ENCODE measurements at regions not wholly inside any gene's neighbourhood (a gene's known extent, or its start where the extent isn't known, plus 50 kb on each side); places are given as distances from the start of the nearest gene placed in this dataset.

DNA sequence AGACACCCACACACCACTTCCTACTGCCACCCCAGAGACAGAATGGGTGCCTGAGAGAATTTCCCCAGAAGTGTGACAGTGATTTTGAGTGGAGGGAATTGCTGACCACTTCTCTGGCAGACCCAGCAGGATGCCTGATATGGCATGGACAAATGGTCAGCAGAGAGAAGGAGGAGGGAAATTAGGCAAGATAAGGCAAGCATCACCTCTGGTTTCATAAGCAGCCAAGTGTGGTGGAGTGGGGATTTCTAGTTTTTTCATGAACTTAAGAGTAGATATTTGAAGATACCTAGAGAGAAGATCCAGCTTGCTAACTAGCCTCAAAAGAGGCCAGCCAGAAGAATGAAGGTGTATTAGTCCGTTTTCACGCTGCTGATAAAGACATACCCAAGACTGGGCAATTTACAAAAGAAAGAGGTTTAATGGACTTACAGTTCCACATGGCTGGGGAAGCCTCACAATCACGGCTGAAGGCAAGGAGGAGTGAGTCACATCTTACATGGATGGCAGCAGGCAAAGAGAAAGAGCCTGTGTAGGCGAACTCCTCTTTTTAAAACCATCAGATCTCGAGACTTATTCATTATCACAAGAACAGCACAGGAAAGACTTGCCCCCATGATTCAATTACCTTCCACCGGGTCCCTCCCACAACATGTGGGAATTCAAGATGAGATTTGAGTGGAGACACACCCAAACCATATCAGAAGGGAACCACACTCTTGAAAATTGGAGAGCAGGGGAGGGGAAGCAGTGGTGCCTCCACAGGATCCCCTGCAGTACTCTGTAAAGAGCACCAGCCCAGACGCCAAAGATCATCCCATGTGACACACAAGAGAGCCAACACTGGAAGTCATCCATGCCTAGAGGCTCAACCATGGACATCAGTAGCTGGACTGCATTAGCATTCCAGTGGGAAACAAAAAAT is 64.2 kb downstream of the RBM43 start:
- DNase-seq (ENCODE audit: low spot score) = peak; percentile 22

DNA sequence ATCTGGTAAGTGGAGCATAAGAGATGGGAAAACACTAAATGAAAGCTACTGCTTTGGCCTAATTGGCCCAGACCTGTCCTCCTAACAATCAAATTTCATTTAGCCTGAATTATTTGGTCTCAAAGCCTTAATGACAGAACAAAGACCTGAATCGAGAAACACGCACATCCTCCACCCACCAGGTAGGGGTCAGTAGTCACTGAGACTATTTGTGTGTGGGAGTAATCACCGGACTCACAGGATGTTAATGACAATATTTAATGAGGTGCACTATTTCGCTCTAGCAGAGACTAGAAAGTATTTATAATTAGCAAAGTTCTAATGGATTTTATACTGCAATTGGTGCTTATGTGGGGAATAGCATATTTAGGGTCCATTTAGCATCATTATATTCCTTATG is 68.1 kb downstream of the RBM43 start:
- no peak for DNase-seq (ENCODE audit: low spot score)

DNA sequence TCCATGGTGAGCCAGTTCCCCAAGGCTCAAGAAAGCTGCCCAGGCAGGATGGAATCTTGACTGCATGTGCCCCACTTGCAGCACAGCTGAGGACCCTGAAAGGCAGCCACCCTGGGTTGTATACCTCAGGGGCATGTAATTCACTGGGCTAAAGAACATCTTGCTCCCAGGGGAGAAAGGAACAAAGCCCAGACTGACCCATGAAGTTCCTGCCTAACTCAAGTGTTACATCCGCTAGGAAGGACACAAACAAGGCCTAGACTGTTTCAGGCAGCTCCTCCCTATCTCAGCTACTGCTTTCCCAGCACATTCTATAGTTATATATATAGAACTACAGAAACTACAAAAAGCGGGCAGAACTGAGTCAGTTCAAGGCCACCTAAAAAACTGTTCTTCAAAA is 69.0 kb downstream of the RBM43 start:
- no peak for DNase-seq (ENCODE audit: low spot score)

DNA sequence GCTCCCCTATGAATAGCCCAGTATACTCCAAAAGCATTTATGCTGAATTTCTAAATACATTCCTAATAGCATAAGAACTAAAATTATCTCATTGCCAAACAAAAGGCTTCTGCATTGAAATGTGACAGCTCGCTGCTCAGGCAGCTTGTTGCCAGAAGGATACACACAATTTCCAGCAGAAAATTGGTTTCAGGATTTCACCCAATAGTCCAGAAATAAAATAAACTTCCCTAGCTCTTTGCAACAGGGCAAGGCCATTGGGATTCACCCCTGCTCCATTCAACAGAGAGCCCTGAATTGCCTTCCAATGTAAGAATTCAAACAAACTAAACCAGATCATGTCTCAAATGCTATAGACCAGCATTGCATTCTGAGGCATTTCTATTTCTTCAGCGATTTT is 70.7 kb downstream of the RBM43 start:
- DNase-seq (ENCODE audit: low spot score) = no peak

DNA sequence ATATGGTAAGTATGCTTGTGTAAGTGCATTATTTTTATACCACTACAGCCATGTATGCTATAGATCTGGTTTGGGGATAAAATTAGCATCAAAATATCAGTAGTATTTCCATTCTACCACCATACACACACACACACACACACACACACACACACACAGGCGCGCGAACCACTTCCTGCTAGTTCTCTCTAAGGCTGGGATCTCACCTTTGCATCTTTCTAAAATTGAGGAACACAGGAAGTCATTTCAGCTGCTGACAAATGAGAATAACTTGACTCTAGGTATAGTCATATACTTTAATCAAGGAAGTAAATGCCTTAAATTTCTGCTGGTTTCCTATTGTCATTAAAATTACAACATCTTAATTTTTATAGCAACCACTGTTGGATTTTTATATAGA is 72.5 kb downstream of the RBM43 start:
- DNase-seq (ENCODE audit: low spot score) = no peak

DNA sequence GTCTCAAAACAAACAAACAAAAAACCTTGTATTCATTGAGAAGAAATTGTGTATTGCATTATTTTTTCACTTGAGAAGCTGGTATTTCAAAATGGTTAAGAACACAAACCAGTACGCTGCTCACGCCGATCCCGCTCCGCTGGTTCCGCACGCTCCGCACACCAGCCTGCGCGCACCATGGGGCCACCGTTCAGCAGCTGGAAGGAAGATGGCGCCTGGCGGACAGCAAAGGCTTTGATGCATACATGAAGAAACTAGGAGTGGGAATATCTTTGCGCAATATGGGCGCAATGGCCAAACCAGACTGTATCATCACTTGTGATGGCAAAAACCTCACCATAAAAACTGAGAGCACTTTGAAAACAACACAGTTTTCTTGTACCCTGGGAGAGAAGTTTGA is 75.7 kb downstream of the RBM43 start:
- no peak for DNase-seq (ENCODE audit: low spot score)

DNA sequence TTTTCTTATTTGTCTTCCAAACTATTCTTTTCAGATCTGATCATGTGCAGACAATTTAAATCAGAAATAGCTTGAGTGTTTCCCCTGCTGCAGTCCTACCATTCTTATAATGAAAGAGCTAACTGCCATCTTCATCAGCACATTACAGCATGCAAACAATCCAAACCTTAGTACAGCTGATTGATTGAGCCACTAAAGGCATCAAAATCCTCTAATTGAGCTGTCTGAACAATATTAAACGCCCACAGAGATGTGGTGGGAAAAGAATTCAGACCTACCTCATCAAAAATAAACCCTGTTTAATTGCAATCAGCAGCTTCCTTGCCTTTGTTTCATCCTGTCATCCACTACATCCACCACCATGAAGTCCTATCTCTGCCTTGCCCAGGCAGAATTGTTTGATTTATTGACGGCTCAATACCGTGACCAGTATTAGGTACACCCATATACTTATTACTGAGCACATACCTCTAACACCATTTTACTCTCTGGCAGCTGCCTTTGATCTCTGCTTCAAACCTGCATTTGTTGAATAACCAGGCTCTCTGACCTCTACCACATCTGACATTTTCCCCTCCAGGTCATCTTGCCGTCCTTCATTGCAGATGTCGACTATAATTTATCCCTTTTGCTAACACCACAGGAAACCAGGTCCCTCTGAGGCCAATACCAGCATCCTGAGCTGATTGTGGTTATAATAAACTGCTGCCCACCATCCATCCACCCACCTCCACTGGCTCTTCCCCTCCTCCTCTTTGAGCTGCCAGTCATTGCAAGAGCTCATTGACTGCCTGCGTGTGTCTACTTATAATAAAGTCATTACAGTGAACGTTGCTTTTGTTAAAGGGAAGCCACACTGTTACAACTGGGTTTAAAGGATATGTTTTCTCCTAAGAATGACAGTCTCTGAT is 78.5 kb downstream of the RBM43 start:
- DNase-seq (ENCODE audit: low spot score) = no peak

DNA sequence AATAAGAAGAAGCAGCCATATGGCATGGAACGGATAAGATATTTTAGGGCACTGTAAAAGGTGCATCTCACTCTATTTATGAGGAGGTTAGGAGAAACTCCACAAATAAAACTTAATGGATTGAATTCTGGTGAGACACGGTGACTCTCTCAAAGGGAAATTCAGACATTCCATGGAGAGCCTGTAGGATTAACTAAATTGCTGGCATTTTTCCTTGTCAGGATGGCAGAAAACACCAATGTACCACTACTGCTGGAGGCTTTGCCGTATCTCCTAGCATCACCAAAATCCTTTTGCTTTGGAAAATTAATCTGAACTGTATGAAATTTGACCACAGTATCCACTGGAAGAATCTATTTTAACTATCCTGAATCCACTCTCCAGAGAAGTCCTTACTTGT is 79.3 kb downstream of the RBM43 start:
- no peak for DNase-seq (ENCODE audit: low spot score)

DNA sequence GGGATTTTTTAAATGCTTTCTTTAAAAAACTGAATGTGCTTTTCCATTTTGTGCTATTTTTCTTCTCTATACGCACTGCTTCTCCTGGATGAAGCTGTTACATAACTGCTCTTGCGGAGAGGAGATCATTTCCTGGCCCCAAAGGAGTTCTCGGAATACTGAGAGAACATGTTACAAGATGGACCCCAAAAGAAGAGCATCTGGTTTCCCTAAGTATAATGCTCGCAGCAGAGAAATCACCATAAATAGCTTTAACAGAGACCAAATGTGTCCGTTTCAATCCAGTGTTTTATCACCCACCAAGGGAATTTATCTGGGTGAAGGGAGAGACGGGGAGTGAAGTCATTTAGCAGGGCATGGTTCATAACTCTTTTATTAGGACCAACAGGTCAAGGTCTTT is 80.1 kb downstream of the RBM43 start:
- DNase-seq (ENCODE audit: low spot score) = no peak

DNA sequence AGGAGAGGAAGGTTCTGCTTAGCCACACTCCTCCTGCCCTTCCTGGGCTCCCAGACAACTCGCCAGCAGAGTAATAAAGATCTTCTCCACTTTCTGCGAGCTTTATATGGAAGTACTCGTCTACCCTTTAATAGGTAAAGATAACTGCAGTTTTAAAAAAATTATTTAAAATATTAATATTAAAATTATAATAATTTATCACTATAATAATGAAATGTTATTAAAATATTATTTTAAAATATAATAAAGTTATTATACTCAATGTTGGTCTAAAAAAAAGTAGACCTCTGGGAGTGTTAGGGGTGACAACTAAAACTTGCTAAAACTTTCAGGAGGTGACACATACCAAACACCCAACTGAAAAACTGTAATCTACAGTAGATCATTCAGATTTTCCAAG is 81.5 kb downstream of the RBM43 start:
- no peak for DNase-seq (ENCODE audit: low spot score)

DNA sequence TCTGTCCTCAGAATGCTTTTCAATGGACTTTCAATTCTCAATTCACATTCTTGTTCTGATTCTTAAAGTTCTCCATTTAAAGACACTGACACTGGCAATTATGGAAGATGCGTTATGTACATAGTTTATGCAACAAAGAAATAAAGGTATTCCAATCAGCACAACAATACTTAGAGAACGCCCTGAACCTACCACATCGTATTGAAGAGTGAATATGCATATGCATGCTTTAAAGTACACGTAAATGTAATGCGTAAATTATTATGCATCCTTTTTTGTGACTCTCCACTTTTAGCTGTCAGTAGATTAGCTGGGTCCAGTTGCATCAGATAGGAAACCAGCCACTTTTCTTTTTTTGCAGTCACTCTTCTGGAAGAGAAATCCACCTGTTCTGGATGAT is 83.5 kb downstream of the RBM43 start:
- DNase-seq (ENCODE audit: low spot score) = no peak

DNA sequence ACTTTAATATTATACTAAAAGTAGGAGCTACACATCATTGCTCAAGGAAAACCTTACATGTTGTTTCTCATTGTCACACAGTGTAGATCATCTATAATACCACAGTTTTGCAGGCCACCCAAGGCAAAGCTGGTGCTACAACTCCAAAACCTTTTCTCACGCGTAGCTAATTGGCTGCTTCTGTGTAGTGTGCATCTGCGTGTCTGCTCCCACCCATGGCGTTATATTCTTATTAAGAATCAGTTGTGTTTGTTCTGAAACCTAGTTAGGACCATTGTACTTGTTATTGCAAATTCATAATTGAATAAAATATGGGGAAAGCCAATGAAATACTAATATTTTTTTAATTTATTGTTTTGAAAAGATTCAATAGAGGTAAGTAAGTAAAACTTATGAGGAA is 83.9 kb downstream of the RBM43 start:
- no peak for DNase-seq (ENCODE audit: low spot score)

DNA sequence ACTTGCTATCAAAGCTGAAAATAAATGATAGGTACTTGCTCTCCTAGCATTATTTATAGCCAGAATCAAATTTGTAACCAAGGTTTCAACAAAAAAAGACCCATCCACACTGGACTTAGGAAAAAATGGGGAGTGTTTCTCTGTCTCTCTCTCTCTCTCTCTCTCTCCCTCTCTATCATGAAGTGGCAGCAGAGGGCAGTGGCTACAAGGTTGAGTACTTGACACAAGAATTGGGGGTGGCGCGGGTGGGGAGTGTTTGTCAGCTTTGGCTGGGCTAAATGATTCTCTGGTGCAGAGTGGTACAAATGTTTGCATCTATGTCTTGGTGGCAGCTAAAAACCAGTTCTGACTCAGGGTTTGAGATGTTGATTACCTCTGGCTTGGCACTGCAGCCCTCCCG is 85.0 kb downstream of the RBM43 start:
- no peak for DNase-seq (ENCODE audit: low spot score)

DNA sequence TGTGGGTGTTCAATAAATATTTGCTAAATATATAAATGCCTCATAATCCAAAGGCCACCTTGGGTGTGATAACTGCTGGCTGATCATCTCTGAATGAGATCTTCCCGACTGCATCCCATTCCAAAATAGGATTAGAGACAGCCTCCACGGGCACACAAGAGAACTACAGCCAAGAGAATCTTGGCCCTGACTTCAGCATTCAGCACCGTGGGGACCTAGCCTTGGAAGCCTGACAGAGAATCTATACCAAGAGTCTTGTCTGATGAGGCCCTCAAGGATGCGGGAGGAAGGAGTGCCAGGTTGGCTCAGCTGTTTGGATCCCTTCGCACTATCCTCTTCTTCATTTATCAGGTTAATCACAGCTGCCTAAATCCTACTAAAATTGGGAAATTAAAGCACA is 85.8 kb downstream of the RBM43 start:
- DNase-seq (ENCODE audit: low spot score) = no peak

DNA sequence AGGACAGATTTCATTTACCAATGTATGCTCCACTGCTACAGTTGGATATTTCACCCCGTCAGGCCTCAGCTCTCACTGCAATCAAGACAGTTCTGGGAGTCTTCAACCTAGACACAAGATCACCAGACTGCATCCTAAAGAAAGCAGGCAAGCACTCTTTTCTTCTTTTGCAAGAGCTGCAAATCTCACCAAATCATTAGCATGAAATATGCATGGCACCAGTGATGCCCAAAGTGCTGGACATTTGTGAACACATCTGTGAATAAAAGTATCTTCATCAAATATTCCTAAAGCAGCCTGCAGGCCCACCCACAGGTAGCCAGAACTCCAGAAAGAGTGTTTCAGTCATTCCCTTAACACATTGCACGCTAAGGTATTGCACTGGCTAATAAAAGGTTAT is 87.5 kb downstream of the RBM43 start:
- DNase-seq (ENCODE audit: low spot score) = no peak

DNA sequence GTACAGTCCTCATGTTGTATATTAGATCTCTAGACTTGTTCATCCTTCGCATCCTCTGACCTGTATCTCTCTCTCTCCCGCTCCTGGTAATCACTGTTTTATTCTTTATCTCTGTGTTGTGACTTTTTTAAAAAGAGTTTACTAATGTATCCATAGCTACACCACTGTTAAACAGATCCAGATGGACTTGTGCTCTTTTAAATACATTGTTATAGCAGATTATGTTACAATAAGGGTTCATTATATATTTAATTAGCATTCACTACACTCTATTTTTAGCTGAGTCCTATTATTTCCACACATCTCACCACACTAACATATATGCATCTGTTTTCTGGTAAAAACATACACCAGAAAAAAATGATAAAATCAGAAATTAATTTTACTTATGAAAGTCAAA is 90.5 kb downstream of the RBM43 start:
- DNase-seq (ENCODE audit: low spot score) = no peak

DNA sequence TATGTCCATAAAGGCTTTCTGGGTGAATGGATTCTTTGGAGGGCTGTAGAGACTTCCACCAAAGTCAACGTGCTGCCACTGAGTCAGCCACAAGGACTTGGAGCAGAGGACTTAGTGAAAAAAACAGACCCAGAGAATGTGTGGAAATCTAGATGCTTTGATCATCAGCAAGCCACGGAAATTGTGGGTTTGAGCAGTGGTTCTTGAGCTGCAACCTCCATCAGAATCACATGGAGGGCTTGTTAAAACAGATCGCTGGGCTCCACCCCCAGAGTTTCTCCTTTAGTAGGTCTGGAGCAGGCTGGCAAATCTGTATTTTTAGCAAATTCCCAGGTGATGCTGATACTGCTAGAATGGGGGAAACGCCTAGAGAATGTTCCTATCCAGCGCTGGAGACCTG is 95.3 kb downstream of the RBM43 start:
- no peak for DNase-seq (ENCODE audit: low spot score)

DNA sequence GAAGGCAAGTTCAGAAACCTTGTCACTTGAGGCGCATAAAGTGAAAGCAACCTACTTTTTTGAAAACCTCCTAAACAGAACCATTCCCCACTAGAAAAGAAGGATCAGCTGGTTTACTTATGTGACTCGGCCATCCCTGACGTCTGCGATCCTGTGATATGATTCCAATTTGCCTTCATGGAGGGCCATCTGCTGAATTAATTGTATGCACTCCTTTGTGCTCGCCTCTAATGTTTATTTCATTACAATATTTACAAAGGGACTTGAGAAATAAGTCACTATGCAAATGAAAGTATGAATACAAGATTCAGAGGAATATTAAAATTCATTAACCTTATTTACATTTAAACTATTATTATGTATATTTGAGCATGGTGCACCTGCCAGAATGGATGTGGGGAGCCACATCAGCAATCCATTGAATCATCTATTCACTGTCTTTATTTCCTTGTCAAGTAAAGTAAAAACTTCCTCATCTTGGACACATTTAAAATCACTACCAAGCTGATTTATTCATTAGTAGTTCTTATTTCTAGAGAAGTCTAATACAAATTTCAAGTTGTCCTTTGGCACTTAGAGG is 96.5 kb downstream of the RBM43 start:
- no peak for DNase-seq (ENCODE audit: low spot score)

DNA sequence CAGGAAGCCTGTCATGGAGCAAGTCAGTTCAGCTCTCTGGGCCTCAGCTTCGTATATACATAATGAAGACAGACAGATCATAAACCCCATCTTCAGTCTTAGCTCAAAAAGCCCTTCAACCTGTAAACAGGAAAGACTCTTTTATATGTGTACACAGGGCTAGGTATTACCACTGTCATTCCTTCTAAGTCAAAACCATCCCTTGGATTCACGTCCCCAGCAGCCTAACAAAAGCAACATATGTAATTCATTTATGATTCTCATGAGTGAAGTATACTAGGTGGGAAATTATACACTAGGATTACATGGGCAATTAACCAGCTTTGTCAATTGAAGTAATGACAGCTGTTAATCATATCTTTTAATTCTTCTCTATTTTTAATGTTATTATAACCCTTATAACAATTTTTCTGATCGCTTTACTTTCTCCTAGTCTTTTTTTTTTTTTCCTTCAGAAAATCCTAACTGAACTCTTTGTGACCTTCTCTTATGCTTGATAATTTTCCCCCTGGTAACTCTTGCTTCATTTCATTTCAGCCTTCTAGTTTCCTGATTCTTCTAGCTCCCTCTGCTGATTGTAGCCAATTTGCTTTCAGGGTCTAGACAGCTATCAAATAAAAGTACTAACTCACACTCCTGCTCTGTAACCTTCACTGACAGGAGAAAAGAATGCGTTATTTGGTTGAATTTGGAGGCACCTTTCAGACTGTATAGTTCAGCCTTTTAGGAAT is 99.7 kb downstream of the RBM43 start:
- DNase-seq (ENCODE audit: low spot score) = no peak

DNA sequence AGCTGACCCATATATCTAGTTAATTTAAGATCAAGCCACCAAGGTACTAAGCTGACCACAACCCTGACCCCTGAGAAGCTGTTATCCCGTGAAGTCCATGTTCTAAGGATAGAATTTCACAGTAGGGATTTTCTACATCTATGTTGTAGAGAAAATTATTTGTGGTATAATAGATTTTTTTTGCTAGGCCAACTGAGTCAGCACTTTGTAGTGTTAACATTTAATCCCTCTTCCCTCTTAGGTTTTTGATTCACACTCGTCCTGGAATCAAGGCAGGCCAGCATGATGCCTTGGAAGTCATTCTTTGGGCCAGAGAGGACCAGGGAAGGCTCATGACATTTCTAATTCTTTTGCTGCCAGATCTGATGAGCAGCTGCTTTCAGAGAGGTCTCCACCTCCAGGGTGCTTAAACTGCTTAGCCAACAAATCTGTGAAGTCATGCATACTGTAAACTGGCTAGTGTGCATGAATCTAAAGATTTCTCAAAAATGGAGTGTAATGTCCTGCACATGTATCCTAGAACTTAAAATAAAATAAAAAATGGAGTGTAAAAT is 102.5 kb downstream of the RBM43 start:
- DNase-seq (ENCODE audit: low spot score) = no peak

DNA sequence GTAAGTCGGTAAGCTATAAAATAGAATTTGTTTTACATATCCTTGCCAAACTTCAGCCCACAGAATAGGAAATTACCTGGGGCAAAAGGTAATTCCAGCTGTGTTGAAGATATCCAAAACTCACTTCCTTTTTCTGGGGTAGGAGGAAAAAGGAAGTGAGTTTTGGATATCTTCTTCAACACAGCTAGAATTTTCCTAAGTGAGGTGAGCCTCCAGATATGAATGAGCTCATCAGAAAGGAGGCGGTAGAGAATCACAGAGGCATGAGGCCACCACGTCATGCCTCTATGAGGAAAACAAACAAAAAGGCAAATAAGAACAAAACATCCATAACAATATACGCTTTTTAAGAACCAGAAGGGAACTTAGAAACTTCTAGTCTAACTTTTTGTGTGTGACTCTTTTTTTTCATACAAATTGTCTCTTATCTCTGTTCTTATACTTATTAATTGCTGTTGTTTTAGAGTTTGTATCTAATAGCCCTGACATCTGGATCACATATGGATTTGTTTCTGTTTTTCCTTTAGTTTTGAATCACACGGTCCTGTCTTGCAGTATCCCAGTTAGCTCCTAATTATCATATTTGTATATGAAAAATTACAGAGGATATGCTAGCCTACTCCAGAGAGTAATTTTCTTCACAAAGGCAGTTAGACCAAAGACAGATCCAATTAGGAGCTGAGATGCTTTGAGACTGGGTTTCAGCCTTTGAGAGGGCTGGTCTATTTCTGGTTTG is 104.5 kb downstream of the RBM43 start:
- no peak for DNase-seq (ENCODE audit: low spot score)

Measured in putamen (tissue), 1 donor.